Naive thymus-derived CD4-positive, alpha-beta T cell (primary cell): ENCODE measurements at regions not wholly inside any gene's neighbourhood (a gene's known extent, or its start where the extent isn't known, plus 50 kb on each side); places are given as distances from the start of the nearest gene placed in this dataset.

Experiments used
- ATAC-seq: fragments of 150-1000 bp; cut with Tn5 transposase; 2 replicates; pipeline ENCODE4 v1.10.0; 2021; ENCODE audit warnings: mild to moderate bottlenecking, moderate library complexity
- CTCF ChIA-PET: fragments of 350-600 bp; sonication (Branson Sonifier 250); formaldehyde crosslinking; loops from one replicate; lab custom pipeline; 2021; ENCODE audit warnings: antibody characterized with exemption; lab: Charles Lee
- POLR2A ChIA-PET: fragments of 350-600 bp; sonication (Branson Sonifier 250); formaldehyde crosslinking; loops from one replicate; lab custom pipeline; 2021; ENCODE audit warnings: antibody characterized with exemption, inconsistent platforms; lab: Charles Lee
- DNase-seq, 9 donors: peaks; one replicate each; pipeline versions ENCODE4 v3.0.0 to v3.0.0-alpha.2; 2020 to 2022; ENCODE audit warnings: mixed read lengths in 1 of 9
- H3K27ac ChIP-seq: one replicate; pipeline ENCODE4 v1.7.0; 2013; ENCODE audit warnings: mild to moderate bottlenecking, low read depth, low read length, moderate library complexity
- H3K27me3 ChIP-seq, 2 donors: one replicate each; pipeline ENCODE4 v1.7.0; 2013; ENCODE audit warnings: low read length in 2 of 2, mild to moderate bottlenecking in 2 of 2, moderate library complexity in 2 of 2; ENCODE audit not compliant: control insufficient read depth in 2 of 2, insufficient read depth in 2 of 2
- H3K36me3 ChIP-seq, 3 experiments: 1 replicate in 2 of 3; 2 replicates in 1 of 3; pipeline ENCODE4 v1.7.0; 2013; ENCODE audit warnings: low read length in 3 of 3, mild to moderate bottlenecking in 3 of 3, moderate library complexity in 1 of 3; ENCODE audit not compliant: insufficient read depth in 3 of 3, control insufficient read depth in 2 of 3
- H3K4me1 ChIP-seq, 2 donors: one replicate each; pipeline ENCODE4 v1.7.0; 2013; ENCODE audit warnings: low read length in 2 of 2, mild to moderate bottlenecking in 2 of 2, moderate library complexity in 1 of 2; ENCODE audit not compliant: control insufficient read depth in 2 of 2, insufficient read depth in 2 of 2
- H3K4me3 ChIP-seq: 2 replicates; pipeline ENCODE4 v1.7.0; 2013; ENCODE audit warnings: mild to moderate bottlenecking, low read length
- H3K9me3 ChIP-seq, 3 experiments: 1 replicate in 2 of 3; 2 replicates in 1 of 3; pipeline ENCODE4 v1.7.0; 2013; ENCODE audit warnings: low read length in 3 of 3; ENCODE audit not compliant: control insufficient read depth in 2 of 3
- H3K27ac Mint-ChIP-seq, 9 donors: one replicate each; pipeline ENCODE4 v1.8.0; 2020 to 2022; ENCODE audit warnings: mixed read lengths in 9 of 9, mild to moderate bottlenecking in 8 of 9, moderate library complexity in 5 of 9, inconsistent platforms in 2 of 9
- H3K27me3 Mint-ChIP-seq, 5 donors: one replicate each; pipeline ENCODE4 v1.8.0; 2021 to 2022; ENCODE audit warnings: mixed read lengths in 5 of 5, mild to moderate bottlenecking in 1 of 5
- H3K36me3 Mint-ChIP-seq, 5 donors: one replicate each; pipeline ENCODE4 v1.8.0; 2020 to 2022; ENCODE audit warnings: mixed read lengths in 5 of 5, mild to moderate bottlenecking in 3 of 5, inconsistent platforms in 1 of 5
- H3K4me1 Mint-ChIP-seq, 7 donors: one replicate each; pipeline ENCODE4 v1.8.0; 2020 to 2022; ENCODE audit warnings: mixed read lengths in 7 of 7, mild to moderate bottlenecking in 3 of 7, inconsistent platforms in 1 of 7
- H3K4me3 Mint-ChIP-seq, 10 donors: one replicate each; pipeline ENCODE4 v1.8.0; 2020 to 2022; ENCODE audit warnings: mild to moderate bottlenecking in 10 of 10, mixed read lengths in 10 of 10, moderate library complexity in 6 of 10, inconsistent platforms in 2 of 10
- H3K9me3 Mint-ChIP-seq, 11 donors: one replicate each; pipeline ENCODE4 v1.8.0; 2020 to 2022; ENCODE audit warnings: mixed read lengths in 11 of 11, mild to moderate bottlenecking in 4 of 11, inconsistent platforms in 1 of 11, moderate library complexity in 1 of 11
- intact Hi-C, 2 donors: fragments of 100-400 bp; cut with micrococcal nuclease; formaldehyde crosslinking; loops; one replicate each; pipeline ENCODE4 v1.15.1; 2023

DNA sequence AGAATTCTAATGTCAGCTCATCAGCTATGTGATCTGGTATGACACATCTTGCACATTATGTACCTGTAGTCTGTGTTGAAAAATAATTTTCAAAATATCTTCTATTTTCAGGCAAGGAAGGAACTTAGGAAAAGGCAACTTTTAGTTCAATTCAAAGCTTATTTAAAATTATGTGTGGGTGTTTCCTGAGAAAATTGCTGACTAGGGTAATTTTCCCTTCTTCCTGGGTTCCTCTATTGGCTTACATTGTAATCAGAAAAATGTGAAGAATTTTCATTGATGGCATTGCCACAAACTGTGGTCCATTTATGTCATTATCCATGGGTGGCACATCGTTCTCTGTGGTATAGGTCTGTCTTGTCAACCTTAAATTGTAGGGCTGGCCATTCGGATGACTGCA lies 328.7 kb upstream of the SGCD start:
- POLR2A ChIA-PET: no interaction called here
- intact Hi-C loops: no loop called here

DNA sequence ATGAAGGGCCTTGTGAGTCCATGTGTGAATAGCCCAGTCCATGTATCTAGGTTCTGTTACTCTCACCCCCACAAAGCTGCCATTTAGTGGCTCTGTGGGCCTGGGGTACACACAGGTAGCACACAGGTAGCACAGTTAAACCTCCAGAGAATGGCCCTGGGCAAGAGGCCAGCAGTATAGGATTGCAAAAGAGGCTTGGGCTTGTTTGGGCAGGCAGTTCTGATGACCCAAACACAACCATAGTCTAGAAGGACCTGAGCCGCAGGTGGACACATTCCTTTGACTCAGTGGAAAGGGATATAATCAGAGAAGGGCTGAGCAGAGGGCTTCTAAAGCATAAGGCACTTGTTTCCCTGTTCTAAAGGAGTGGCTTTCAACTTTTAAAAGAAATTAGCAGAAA lies 326.8 kb upstream of the SGCD start:
- POLR2A ChIA-PET: no interaction called here
- Mint-ChIP-seq H3K9me3 (no peaks in the 10 kb centered on the region), H3K4me1 (no peaks in the 10 kb centered on the region), H3K27me3 (peaks cover 0 to 18% (median 10%) of the 10 kb centered on the region in 5 donors), H3K36me3 (no peaks in the 10 kb centered on the region), H3K4me3 (no peak overlapping the region), H3K27ac (no peak overlapping the region)
- no peak overlapping the region for H3K4me3 ChIP-seq
- H3K36me3 ChIP-seq: no peaks in the 10 kb centered on the region
- CTCF ChIA-PET: no interaction called here
- intact Hi-C loops: no loop called here
- DNase-seq: no peak
- H3K27me3 ChIP-seq: no peaks in the 10 kb centered on the region
- H3K27ac ChIP-seq: no peak overlapping the region
- H3K9me3 ChIP-seq: no peaks in the 10 kb centered on the region
- ATAC-seq: no peak
- no peaks in the 10 kb centered on the region for H3K4me1 ChIP-seq

More for the DNA sequence above, 328.7 kb upstream of the SGCD start:
- H3K36me3 ChIP-seq: no peaks in the 10 kb centered on the region
- DNase-seq (no peak), ATAC-seq (no peak)
- no peak overlapping the region for H3K4me3 Mint-ChIP-seq
- H3K27me3 ChIP-seq: no peaks in the 10 kb centered on the region
- no peaks in the 10 kb centered on the region for H3K4me1 Mint-ChIP-seq
- H3K27ac ChIP-seq: no peak overlapping the region
- CTCF ChIA-PET: no interaction called here
- no peak overlapping the region for H3K27ac Mint-ChIP-seq
- peaks cover 0 to 23% (median 11%) of the 10 kb centered on the region in 5 donors for H3K27me3 Mint-ChIP-seq
- H3K9me3 ChIP-seq: no peaks in the 10 kb centered on the region
- no peaks in the 10 kb centered on the region for H3K36me3 Mint-ChIP-seq
- no peaks in the 10 kb centered on the region for H3K4me1 ChIP-seq
- H3K9me3 Mint-ChIP-seq: peaks cover 0 to 7% (median 0%) of the 10 kb centered on the region in 11 donors
- no peak overlapping the region for H3K4me3 ChIP-seq

DNA sequence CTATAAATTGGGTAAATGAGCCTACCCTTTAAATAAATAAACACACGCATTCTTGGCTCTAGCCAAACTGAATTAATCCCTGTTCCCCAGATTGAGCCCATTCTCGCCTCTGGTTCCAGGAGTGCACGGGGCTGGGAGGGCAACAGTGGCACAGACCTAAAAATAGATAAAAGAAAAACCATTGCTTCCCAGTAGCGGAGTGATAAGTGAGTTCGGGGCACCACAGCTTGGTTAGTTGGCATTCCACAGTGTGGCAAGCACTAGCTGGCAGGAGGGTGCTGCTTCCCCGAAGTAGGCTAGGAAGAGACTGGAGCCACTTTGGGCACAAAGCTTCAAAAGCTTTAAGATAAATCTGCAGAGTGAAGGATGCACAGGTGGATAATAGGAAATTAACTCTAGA lies 322.2 kb upstream of the SGCD start:
- H3K4me1 ChIP-seq: no peaks in the 10 kb centered on the region
- no peak overlapping the region for H3K4me3 ChIP-seq
- peaks cover 0 to 20% (median 8%) of the 10 kb centered on the region in 5 donors for H3K27me3 Mint-ChIP-seq
- H3K4me3 Mint-ChIP-seq: no peak overlapping the region
- H3K27ac Mint-ChIP-seq: no peak overlapping the region
- ATAC-seq (no peak), DNase-seq (no peak)
- H3K27me3 ChIP-seq: no peaks in the 10 kb centered on the region
- no peaks in the 10 kb centered on the region for H3K4me1 Mint-ChIP-seq
- H3K9me3 ChIP-seq: no peaks in the 10 kb centered on the region
- intact Hi-C loops: no loop called here
- POLR2A ChIA-PET: no interaction called here
- H3K36me3 ChIP-seq: no peaks in the 10 kb centered on the region
- no peaks in the 10 kb centered on the region for H3K36me3 Mint-ChIP-seq
- no peaks in the 10 kb centered on the region for H3K9me3 Mint-ChIP-seq
- CTCF ChIA-PET: no interaction called here
- no peak overlapping the region for H3K27ac ChIP-seq

DNA sequence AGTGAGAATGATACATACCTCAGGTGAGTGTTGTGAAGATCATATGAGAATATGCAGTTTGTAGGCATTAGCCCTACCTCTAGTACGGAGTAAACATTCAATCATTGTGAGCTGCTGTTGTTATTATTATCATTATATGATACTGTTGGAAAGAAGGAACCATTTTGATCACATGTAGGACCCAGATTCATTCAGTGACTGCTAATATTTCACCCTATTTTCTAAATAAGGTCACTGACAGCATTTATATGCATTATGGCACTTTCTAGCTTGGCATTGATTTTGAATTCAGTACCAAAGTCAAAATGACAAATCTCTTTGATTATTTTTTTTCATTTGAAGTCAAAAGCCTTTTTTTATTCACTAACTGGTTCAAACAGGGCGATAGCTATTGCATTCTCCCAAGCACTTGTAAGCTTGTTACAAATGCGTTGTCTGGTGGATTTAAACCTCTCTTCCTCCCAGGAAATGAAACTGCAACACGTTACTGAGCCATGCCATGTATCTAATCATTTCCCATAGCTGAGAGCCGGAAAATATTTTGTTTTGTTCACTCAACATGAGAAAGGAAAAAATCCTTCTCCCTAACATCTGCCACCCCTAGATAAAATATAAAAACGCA lies 320.8 kb upstream of the SGCD start:
- Histone ChIP-seq H3K27ac (no peak overlapping the region), H3K36me3 (no peaks in the 10 kb centered on the region), H3K9me3 (no peaks in the 10 kb centered on the region), H3K4me1 (no peaks in the 10 kb centered on the region), H3K27me3 (no peaks in the 10 kb centered on the region), H3K4me3 (no peak overlapping the region)
- Mint-ChIP-seq H3K4me1 (no peaks in the 10 kb centered on the region), H3K27ac (no peak overlapping the region), H3K9me3 (no peaks in the 10 kb centered on the region), H3K27me3 (peaks cover 0 to 20% (median 8%) of the 10 kb centered on the region in 5 donors), H3K4me3 (no peak overlapping the region), H3K36me3 (no peaks in the 10 kb centered on the region)
- ATAC-seq (no peak), DNase-seq (no peak)
- ChIA-PET CTCF (interaction anchor here (0.6 kb wide), 1 partner anchor 384 kb away, joined by 3 read pairs; no protein-coding TSS in a partner anchor), POLR2A (no interaction called here)
- intact Hi-C loops: no loop called here

DNA sequence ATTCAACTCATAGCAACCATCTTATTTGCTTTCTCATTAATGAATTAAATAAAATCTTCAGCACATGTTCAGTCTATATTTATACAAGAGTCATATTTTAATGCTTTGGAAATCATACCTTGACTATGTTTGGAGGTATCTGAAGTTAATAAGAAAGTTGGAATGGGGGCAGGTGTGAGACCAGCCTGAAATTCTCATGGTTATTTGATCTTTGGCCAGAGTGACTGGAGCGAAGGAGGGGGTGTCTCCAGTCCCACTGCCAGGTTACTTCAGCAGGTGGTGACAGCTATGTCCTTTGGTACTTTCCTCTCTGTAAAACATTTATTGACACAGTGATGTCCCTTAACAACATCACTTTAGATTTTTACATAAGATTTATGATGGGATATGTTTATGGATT lies 318.1 kb upstream of the SGCD start:
- H3K4me3 Mint-ChIP-seq: no peak overlapping the region
- H3K27me3 ChIP-seq: no peaks in the 10 kb centered on the region
- no peak overlapping the region for H3K4me3 ChIP-seq
- H3K36me3 Mint-ChIP-seq: no peaks in the 10 kb centered on the region
- ATAC-seq (no peak), DNase-seq (no peak)
- H3K9me3 Mint-ChIP-seq: peaks cover 0 to 3% (median 0%) of the 10 kb centered on the region in 11 donors
- H3K27me3 Mint-ChIP-seq: peaks cover 0 to 24% (median 7%) of the 10 kb centered on the region in 5 donors
- no peak overlapping the region for H3K27ac ChIP-seq
- H3K4me1 ChIP-seq: no peaks in the 10 kb centered on the region
- no peaks in the 10 kb centered on the region for H3K4me1 Mint-ChIP-seq
- H3K9me3 ChIP-seq: no peaks in the 10 kb centered on the region
- no peaks in the 10 kb centered on the region for H3K36me3 ChIP-seq
- intact Hi-C loops: no loop called here
- ChIA-PET POLR2A (no interaction called here), CTCF (no interaction called here)
- no peak overlapping the region for H3K27ac Mint-ChIP-seq

DNA sequence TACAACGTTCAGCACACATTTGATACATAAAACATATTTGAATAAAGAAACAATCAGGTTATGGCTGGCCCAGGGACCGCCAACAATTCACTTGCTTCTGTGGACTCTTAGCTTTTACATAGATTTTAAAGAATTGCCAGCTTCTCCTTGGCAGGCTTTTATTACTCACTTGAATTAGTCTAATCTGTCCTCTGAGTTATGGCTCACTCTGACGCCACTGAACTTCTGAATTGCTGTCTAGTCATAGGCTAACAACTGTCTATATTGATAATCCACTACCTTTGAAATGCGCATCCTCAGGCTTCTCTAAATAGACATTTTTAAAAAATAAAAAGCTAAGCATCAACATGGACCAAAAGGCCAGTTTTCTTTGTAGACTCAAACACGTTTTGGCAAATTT lies 317.4 kb upstream of the SGCD start:
- no peak overlapping the region for H3K27ac Mint-ChIP-seq
- ATAC-seq (no peak), DNase-seq (no peak)
- H3K4me1 Mint-ChIP-seq: no peaks in the 10 kb centered on the region
- Histone ChIP-seq H3K4me3 (no peak overlapping the region), H3K27me3 (no peaks in the 10 kb centered on the region), H3K9me3 (no peaks in the 10 kb centered on the region), H3K4me1 (no peaks in the 10 kb centered on the region), H3K27ac (no peak overlapping the region), H3K36me3 (no peaks in the 10 kb centered on the region)
- intact Hi-C loops: no loop called here
- POLR2A ChIA-PET: no interaction called here
- no peaks in the 10 kb centered on the region for H3K36me3 Mint-ChIP-seq
- H3K27me3 Mint-ChIP-seq: peaks cover 0 to 27% (median 9%) of the 10 kb centered on the region in 5 donors
- CTCF ChIA-PET: no interaction called here
- H3K9me3 Mint-ChIP-seq: peaks cover 0 to 4% (median 0%) of the 10 kb centered on the region in 11 donors
- H3K4me3 Mint-ChIP-seq: no peak overlapping the region

DNA sequence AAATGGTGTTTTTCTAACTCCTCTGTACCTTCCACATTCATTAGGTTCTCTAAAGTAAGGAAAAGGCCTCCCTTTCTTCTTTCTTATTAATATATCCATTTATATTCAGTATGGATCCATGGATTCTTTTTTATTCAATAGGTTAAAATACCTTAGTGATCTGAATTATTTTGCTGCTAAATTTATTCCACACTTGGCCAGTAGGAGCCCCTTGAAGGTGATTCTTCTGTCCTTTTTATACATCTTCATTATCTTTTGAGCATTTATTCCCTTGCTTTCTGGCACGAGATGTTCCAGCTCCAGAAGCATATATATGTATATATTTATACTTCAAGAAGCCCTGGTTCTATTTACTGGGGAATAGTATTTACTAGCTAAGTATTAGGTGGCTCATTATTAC lies 311.8 kb upstream of the SGCD start:
- DNase-seq: no peak
- Histone ChIP-seq H3K4me1 (no peaks in the 10 kb centered on the region), H3K4me3 (no peak overlapping the region), H3K9me3 (no peaks in the 10 kb centered on the region), H3K36me3 (no peaks in the 10 kb centered on the region), H3K27ac (no peak overlapping the region), H3K27me3 (no peaks in the 10 kb centered on the region)
- Mint-ChIP-seq H3K9me3 (peaks cover 0 to 4% (median 0%) of the 10 kb centered on the region in 11 donors), H3K36me3 (no peaks in the 10 kb centered on the region), H3K27me3 (peaks cover 0 to 26% (median 11%) of the 10 kb centered on the region in 5 donors), H3K4me1 (no peaks in the 10 kb centered on the region), H3K4me3 (no peak overlapping the region), H3K27ac (no peak overlapping the region)
- ChIA-PET CTCF (no interaction called here), POLR2A (no interaction called here)
- intact Hi-C loops: loop anchor here in 1 of 2 donors (10.0 kb wide), 1 partner anchor 920 kb away; no protein-coding TSS in a partner anchor
- ATAC-seq: no peak
